ENCODE measurements at regions not wholly inside any gene's neighbourhood (a gene's known extent, or its start where the extent isn't known, plus 50 kb on each side); places are given as distances from the start of the nearest gene placed in this dataset.

DNA sequence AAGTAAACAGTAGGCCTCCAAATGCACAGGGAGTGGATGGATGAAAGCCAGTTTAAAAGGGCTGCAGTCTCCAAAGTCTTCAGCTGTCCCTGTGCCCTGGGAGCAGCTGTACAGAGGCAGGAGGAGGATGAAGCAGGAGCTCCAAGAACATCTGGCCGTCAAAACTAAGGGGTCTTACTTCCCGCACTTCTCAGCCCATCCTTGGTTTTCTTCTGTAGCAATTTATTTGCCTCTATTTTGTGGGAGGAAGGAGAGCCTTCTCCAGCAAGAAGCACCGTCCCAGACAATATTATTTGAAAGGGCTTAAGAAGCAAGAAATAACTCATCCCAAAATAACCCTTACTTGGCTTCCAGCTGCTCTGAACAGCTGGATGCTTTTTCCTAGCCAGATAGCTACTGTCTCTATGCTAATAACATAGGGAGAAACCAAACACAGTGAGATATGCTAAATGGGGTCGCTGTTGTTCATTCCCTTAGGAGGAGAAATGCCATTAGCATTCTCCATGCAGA is 133.2 kb downstream of the SPATA19 start:
- TF ChIP-seq, protein P1, sequence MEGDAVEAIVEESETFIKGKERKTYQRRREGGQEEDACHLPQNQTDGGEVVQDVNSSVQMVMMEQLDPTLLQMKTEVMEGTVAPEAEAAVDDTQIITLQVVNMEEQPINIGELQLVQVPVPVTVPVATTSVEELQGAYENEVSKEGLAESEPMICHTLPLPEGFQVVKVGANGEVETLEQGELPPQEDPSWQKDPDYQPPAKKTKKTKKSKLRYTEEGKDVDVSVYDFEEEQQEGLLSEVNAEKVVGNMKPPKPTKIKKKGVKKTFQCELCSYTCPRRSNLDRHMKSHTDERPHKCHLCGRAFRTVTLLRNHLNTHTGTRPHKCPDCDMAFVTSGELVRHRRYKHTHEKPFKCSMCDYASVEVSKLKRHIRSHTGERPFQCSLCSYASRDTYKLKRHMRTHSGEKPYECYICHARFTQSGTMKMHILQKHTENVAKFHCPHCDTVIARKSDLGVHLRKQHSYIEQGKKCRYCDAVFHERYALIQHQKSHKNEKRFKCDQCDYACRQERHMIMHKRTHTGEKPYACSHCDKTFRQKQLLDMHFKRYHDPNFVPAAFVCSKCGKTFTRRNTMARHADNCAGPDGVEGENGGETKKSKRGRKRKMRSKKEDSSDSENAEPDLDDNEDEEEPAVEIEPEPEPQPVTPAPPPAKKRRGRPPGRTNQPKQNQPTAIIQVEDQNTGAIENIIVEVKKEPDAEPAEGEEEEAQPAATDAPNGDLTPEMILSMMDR (IDR thresholded peaks at IDR 0.05 in 4 of 5, conservative IDR thresholded peaks at IDR 0.05 in 1 of 5), result no peak
- TF ChIP-seq POLR2A (IDR thresholded peaks at IDR 0.05), result no peak

All from gastrocnemius medialis (tissue), 4 donors.